DND-41 (cell line): ENCODE measurements at regions not wholly inside any gene's neighbourhood (a gene's known extent, or its start where the extent isn't known, plus 50 kb on each side); places are given as distances from the start of the nearest gene placed in this dataset.

Experiments used
- ATAC-seq: fragments of 200-7000 bp; cut with Tn5 transposase; 3 replicates; pipeline ENCODE4 v1.9.1; 2021; ENCODE audit warnings: low read depth; ENCODE audit not compliant: insufficient read depth
- DNase-seq: peaks from one replicate; pipeline ENCODE4 v3.0.0-alpha.2; 2020
- H2AFZ ChIP-seq: 2 replicates; pipeline ENCODE4 v1.6.0; 2012; ENCODE audit warnings: low read depth, low read length
- H3K27ac ChIP-seq: 2 replicates; pipeline ENCODE4 v1.5.1; 2012; ENCODE audit warnings: low read length, inconsistent platforms
- H3K27me3 ChIP-seq: fragments of 200-600 bp; sonication (generic); 2 replicates; pipeline ENCODE4 v1.6.0; 2012; ENCODE audit warnings: low read length, mild to moderate bottlenecking, inconsistent platforms; ENCODE audit not compliant: insufficient read depth, poor library complexity
- H3K36me3 ChIP-seq: 2 replicates; pipeline ENCODE4 v1.5.1; 2012; ENCODE audit warnings: low read length, inconsistent platforms; ENCODE audit not compliant: insufficient read depth
- H3K4me1 ChIP-seq: 2 replicates; pipeline ENCODE4 v1.5.1; 2012; ENCODE audit warnings: mild to moderate bottlenecking, low read length; ENCODE audit not compliant: insufficient read depth
- H3K4me2 ChIP-seq: 2 replicates; pipeline ENCODE4 v1.6.0; 2012; ENCODE audit warnings: mild to moderate bottlenecking, moderate library complexity, low read length, inconsistent platforms; ENCODE audit not compliant: insufficient read depth
- H3K4me3 ChIP-seq, 2 experiments: fragments of 200-600 bp in 1 of 2; shearing (Covaris generic) in 1 of 2; 2 replicates each; pipeline ENCODE4 v1.5.1; 2012 to 2016; ENCODE audit warnings: inconsistent platforms in 2 of 2, low read length in 2 of 2, mild to moderate bottlenecking in 2 of 2, low read depth in 1 of 2, moderate library complexity in 1 of 2
- H3K79me2 ChIP-seq: 2 replicates; pipeline ENCODE4 v1.6.0; 2012; ENCODE audit warnings: low read length, inconsistent platforms; ENCODE audit not compliant: insufficient read depth
- H3K9ac ChIP-seq: 2 replicates; pipeline ENCODE4 v1.6.0; 2012; ENCODE audit warnings: low read depth, mild to moderate bottlenecking, inconsistent platforms, low read length, moderate library complexity
- H3K9me3 ChIP-seq: 2 replicates; pipeline ENCODE4 v1.5.1; 2012; ENCODE audit warnings: low read length, moderate library complexity, mild to moderate bottlenecking, inconsistent platforms; ENCODE audit not compliant: insufficient read depth, severe bottlenecking
- H4K20me1 ChIP-seq: 2 replicates; pipeline ENCODE4 v1.6.0; 2012; ENCODE audit warnings: low read length; ENCODE audit not compliant: insufficient read depth
- CTCF ChIP-seq: IDR thresholded peaks from 2 replicates; pipeline ENCODE4 v1.5.1; 2012; ENCODE audit warnings: borderline replicate concordance, low read length, moderate library complexity, mild to moderate bottlenecking; ENCODE audit not compliant: poor library complexity, severe bottlenecking; ENCODE audit errors: extremely low read depth
- EZH2 ChIP-seq: IDR thresholded peaks from 3 replicates; pipeline ENCODE4 v1.6.1; 2012; ENCODE audit warnings: borderline replicate concordance, low read depth, mild to moderate bottlenecking, moderate library complexity, low read length, inconsistent platforms; ENCODE audit not compliant: severe bottlenecking

- H3K4me3 ChIP-seq, result no peak overlapping the region
- no peak for ATAC-seq
- no peaks in the 10 kb centered on the region for H3K36me3 ChIP-seq
Observed at GRCh38 chr18:41674506-41674905, 280.5 kb upstream of the PIK3C3 start.

GRCh38 chr18:41666231-41666630 lies 288.8 kb upstream of the PIK3C3 start:
- TF ChIP-seq CTCF, result no peak
- no peak for TF ChIP-seq EZH2
- Histone ChIP-seq H3K9me3 (no peaks in the 10 kb centered on the region), H4K20me1 (no peaks in the 10 kb centered on the region), H3K4me3 (no peak overlapping the region), H2AFZ (no peak overlapping the region), H3K27me3 (no peaks in the 10 kb centered on the region), H3K4me2 (no peak overlapping the region), H3K36me3 (no peaks in the 10 kb centered on the region), H3K4me1 (no peaks in the 10 kb centered on the region), H3K79me2 (no peaks in the 10 kb centered on the region), H3K27ac (no peak overlapping the region), H3K9ac (no peak overlapping the region)
- DNase-seq (no peak), ATAC-seq (no peak)

More at GRCh38 chr18:41674506-41674905, 280.5 kb upstream of the PIK3C3 start:
- Histone ChIP-seq H4K20me1 (no peaks in the 10 kb centered on the region), H3K9me3 (no peaks in the 10 kb centered on the region), H3K27me3 (no peaks in the 10 kb centered on the region), H3K4me2 (no peak overlapping the region), H3K4me1 (no peaks in the 10 kb centered on the region), H3K27ac (no peak overlapping the region), H2AFZ (no peak overlapping the region), H3K9ac (no peak overlapping the region), H3K79me2 (no peaks in the 10 kb centered on the region)
- DNase-seq, result no peak
- TF ChIP-seq EZH2 (no peak), CTCF (no peak)

DNA sequence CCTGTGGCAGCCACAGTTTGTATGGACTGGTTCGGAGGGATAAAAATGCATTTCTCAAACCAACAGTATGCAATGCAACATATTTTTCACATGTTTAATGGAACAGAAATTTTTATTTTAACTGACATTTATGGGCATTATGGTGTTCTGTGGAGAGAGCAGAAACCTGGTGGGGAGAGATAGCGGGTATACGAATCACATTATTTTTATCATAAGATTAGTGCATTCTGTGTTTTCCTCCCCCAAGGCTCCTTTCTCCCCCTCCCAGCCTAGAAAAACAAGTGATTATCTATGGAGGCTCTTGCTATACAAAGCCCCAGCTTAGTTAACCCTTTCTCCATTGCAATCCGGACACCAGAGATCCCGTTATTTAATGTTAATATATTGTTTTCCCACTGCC lies 289.8 kb upstream of the PIK3C3 start:
- ATAC-seq, result no peak
- H3K9me3 ChIP-seq, result no peaks in the 10 kb centered on the region

More for the DNA sequence above, 289.8 kb upstream of the PIK3C3 start:
- H4K20me1 ChIP-seq, result no peaks in the 10 kb centered on the region
- no peak for DNase-seq
- no peak overlapping the region for H3K4me2 ChIP-seq
- H3K36me3 ChIP-seq, result no peaks in the 10 kb centered on the region
- no peaks in the 10 kb centered on the region for H3K27me3 ChIP-seq
- H3K9ac ChIP-seq, result no peak overlapping the region
- no peak overlapping the region for H2AFZ ChIP-seq
- TF ChIP-seq EZH2 (no peak), CTCF (no peak)
- H3K4me3 ChIP-seq, result no peak overlapping the region
- H3K4me1 ChIP-seq, result no peaks in the 10 kb centered on the region
- no peaks in the 10 kb centered on the region for H3K79me2 ChIP-seq
- no peak overlapping the region for H3K27ac ChIP-seq
